Medulla oblongata (tissue), 1 donor: ENCODE measurements at regions not wholly inside any gene's neighbourhood (a gene's known extent, or its start where the extent isn't known, plus 50 kb on each side); places are given as distances from the start of the nearest gene placed in this dataset.
A peak's percentile ranks its signal among the peaks of the same experiment; 100 is the strongest.
"Not testable (repeated sequence)": the region's sequence is repeated elsewhere in the genome, so short reads cannot be mapped to it uniquely, and the experiment has no call there.

Experiments used
- DNase-seq: peaks from one replicate; pipeline ENCODE4 v3.0.0-alpha.2; 2015; ENCODE audit errors: extremely low spot score

DNA sequence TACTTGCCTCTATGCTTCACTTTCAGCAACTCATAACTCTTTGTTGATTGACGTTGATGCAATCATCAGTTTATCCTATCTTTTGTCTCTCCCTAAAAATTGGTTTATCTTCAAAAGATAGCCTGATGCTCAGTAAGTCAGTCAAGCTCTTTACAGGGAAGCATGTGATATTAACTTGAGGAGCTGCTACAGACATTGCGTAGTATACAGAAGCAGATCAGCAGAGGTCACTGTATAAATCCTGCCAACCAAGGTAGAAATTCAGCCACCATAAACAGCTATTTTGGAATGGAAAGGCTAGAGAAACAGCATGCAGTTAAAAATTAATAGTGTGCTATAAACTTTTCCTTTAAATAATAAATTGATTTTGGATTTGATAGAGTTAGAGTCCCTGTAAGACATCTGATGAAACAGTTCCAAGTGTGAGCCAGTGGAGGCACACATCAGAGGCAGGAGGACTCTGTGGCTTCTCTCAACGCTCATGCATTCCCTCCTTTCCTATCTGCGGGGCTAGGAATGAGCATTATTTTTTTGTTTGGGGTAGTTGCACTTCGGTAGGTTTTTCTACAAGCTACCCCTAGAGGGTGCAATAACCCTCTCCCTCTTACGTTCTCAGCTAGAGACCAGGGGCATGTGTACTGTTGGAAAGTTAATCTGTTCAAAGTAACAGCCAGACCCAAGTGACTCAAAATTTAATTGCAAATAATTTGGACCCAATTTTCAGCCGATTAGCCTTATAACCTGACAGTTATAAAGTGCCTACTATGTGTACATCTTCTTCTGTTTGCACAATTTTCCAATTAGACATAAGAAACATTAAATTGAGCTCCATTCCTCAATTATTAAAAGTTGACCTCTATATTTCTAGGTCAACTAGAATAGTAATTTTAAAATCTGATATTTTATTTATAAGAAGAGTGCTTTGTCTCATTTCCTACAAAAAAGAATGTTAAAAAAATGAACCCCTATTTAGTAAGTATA, 647.7 kb upstream of the SOX9 start:
- peak; percentile 69 for DNase-seq

DNA sequence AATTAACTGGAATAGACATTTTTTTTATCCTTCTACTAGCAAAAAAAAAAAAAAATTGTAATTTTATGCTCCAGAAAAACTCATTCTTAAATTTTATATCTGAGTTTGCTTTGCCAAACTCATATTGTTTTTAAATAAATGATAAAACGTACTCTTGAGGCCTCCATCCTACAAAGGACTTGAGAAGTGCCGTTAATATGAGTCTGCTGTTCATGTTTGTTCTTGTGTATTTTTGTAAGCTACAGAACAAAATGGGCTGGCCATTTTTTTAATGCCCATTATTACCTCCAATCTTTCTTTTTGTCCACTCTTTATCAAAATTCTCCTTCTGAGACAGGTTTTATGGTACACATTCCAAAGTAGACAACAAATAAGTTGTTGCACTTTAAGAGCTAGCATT, 643.5 kb upstream of the SOX9 start:
- DNase-seq: no peak

DNA sequence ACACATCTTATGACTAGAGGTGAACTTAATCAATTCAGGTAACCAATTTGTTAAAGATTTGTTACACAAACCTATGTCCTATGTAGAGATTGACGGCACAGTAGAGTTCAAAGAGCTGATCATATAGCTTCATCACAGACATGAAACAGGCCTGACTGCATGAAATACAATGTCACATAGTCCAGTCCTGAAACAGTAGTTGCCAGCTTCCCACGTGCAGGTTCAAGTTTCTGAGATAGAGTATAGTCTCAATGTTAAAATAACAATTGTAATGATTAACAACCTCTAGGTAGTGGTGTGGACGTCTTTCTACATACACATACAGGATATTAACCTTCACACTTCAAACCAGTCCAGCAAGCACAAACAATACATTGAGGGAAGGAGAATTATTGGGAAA, 640.7 kb upstream of the SOX9 start:
- DNase-seq: no peak

DNA sequence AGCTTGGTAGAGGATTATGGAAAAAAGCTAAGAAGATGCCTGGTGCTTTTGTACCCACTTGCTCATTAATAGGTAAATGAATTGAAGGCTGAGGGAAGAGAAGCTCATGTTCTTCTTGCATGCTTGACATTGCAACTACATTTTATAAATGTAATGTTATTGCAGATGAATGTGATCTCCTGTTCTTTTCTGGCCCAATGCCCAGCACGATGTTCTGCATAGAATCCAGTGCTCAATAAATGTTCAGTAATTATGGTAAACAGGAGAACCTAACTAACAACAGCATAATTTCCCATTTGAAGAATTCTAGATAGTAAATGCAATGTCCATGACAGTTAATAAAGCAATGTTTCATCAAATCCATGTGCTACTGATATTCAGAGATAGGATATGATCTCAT, 638.2 kb upstream of the SOX9 start:
- no peak for DNase-seq

DNA sequence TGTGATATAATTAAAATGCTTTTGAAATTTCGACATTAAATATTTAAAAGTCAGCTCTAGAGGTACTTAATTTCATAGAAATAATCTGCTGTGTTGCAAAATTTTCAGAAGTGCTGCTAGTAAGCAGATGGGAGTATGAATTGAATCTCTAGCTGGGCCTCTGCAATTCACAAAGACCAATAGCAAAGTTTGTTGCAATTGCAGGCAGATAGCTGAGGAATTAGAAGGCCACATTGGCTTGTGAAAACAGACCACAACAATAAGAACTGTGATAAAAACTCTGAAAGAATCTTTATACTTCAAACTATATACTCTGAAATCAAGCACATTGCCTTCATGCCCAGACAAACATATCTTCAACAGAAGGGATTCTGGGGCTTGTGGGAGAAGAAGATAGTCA, 636.3 kb upstream of the SOX9 start:
- no peak for DNase-seq

DNA sequence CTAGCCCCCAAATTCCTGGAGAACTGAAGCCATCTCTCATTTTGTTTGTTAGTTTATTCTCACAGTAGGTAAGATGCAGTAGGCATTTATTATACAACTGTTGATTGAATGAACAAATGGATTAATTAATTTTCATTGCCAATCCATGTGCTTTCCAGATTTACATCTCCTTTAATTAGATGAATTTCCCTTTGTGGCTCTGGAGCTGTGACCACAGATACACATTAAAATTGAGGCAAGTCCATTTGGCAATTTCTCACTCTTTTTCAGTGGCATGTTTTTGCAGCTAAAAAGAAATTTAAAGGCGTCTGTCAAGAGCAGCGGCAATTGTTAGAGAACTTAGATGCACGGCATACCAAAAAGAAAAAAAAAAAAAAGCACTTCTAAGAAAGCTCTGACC, 635.4 kb upstream of the SOX9 start:
- no peak for DNase-seq

DNA sequence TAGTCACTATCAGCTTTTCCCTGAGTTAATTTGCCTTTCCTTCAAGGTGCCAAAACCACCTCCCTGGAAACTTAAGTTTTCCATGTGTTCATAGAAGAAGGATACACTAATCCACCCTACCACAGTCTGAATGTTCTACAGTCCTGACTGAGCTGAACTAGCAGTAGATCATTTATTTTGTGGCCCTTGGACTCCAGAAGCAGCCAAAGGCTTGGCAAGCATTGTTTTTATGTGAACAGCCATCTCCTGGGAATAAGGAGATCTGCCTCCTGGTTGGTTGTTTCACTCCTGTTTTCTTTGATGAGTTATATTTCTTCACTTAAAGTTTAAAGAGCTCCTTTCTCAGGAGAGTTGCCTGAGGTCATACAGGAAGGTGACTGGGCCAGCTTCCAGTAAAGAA, 634.6 kb upstream of the SOX9 start:
- no peak for DNase-seq

DNA sequence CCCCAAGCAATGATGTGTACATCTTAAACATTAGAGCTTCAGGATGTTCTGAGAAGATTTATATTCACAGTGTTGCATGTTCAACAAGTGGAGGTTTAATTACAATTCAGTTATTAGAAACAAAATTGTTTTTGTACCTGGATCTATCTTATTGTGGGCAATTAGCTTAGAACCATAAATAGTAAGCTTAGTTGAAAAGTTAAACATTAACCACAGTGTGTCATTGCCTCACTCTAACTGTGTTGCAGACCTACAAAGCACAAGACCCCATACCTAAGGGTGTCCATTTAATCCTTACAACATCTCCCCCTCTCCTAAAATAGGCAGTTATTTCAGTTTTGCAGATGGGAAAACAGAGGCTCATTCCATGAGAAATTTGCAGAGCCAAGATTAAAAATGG, 632.0 kb upstream of the SOX9 start:
- no peak for DNase-seq

DNA sequence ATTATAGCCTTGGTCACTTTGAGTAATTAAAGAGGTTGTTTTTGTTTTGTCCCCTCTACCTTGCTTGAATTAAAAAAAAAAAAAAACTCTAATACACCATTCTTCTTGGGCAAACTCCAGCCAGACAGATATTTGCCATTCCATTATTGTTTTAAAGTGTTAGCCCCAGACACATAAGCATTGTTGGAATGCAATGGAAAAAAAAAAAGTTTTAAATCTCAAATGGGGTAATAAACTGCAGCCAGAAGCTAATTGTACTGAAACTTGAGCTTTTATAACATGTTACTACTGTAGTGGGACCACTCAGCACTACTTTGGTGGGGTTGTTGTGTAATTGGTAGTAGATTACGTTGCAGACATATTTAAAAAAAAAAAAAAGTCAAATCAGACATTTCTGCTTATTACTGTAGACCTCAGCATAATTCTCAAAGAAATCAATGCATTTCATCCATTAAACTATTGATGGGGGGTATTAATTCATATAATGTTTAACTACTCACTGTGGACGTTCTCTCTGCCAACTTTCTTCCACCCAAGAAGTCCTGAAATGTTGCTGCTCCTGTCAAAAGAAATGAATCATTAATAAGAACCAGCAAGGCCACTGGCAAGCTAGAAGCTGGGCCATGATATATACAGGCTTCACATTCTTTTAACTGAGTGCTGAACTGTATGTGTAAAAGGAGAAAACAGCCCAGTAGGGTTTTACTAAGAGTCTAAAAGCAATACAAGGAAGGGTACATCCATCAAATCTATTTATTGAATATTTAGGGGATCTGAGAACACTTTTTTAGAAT, 626.6 kb upstream of the SOX9 start:
- DNase-seq: no peak

DNA sequence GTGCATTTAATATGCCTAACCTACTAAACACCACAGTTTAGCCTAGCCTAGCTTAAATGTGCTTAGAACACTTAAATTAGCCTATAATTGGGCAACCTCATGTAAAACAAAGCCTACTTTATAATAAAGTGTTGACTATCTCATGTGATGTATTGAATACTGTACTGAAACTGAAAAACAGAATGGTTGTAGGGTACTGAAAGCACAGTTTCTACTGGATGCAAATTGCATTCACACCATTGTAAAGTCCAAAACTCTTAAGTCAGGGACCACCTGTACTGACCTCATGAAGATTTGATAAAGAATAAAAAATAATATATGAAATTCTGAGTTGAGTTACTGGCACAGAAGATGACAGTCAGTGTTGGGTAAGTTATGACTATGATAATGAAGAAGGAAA, 625.4 kb upstream of the SOX9 start:
- DNase-seq: no peak

DNA sequence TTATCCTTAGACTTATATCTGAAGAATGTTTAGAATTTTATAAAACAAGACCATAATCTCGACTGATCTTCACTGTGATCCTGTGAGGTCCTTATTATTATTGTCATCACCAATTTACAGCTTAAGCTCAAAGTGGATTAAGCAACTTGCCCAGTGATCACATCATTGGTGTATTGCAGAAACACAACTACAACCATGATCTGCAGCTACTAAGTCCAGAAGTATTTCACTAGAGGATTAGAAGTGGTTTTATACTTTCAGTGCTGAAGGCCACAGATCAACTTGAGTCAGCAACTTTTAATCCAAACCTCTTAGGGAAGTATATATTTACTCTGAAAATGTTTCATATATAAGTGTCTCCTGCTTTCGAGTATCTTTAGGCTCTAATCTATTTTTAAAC, 624.3 kb upstream of the SOX9 start:
- DNase-seq: no peak

DNA sequence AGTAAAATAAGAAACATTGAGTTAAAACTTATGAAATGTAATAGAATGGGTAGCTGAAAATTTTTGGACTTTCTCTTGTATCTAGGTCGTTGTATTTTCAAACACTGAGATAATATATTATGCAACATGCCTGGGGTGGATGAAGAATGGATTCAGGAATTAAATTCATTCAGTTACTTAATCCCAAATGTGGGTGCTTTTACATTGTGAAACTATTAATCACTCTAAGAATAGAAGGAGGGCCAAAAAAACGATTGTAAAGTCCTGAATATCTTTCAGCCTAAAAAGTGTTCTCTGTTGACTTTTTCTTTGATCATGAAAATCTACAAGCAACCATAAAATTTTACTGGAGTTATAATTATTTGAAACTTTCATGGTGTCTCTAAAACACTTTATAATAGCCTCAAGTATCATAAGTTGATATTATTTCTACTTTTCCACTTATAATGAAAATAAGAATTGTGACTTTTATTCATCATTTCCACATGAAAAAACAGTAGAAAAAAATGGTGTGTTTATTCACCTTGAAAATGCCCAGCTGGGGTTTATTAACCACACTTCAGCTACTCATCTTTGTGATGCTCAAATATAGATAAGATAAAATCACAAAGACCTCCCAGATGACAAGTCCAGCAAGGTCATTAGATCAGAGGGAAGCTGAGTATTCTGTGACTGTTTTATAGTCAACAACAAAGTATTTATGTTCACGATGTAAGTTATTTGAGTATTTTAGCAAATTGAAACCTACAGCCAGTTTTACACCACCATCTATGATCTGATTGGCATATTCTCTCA, 619.9 kb upstream of the SOX9 start:
- DNase-seq: no peak

DNA sequence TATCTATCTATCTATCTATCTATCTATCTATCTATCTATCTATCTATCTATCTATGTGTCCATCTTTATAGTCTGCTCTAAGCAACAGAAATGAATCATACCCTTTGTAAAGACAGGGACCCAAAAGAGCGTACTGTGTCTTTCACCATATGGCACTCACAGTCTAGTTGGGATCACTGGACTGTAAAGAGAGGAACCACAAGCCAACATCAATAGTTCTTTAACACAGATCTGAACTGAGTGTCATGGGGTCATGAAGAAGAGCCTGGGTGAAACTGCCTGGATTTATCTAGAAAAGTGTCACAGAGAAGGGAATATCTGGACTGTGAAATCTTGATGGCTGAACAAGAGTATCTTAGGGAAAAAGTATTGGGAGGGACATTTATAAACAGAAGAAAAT, 619.1 kb upstream of the SOX9 start:
- DNase-seq: no peak

DNA sequence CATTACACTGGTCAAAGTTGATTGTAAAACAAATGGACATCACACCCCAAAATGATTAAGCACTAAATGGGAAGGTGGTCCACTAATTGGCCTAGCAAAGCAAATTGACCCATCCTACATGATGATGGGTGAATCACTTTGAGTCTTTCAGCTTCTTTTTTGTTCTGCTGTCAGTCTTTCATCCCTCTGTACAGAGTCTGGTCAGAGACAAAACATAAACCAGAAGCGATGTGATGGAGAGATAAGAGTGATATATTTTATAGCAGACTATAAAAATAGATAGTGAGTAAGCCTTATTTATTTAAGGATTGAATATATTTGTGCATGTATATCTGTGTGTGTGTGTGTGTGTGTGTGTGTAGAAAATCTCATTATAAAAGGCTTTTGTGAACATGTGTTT, 618.4 kb upstream of the SOX9 start:
- no peak for DNase-seq

DNA sequence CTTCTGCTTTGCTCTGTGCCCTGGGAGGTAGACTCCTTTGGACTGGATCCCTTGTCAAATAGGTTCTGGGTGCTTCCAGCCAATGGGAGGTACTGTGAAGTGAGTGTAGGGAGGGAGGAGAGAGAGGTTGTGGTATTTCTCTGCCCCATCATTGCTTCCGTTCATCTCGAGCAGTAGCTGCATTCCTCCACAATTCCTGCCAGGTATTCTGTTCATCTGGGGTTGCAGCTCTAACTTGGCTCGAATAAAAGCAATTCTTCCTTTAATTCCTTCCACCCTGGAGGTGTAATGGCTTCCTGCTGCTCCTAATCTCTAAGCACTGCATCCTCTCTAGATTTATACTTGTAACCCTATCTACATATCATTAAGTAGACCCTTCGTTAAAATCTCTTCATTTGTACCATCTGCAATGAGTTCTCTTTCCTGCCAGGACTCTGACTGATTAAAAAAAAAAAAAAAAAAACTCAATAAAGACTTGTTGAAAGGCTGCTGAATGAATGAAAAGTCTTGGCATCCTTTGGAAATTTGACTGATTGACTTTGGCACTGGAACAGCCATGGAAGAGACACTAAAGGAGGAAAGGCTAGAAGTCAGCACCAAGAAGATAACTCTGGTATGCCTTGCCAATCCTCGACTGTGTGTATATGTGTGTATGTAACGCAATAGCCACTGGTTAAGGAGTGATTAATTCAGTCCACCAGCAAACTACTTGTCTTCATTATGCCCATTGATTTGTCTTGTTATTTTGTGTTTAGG, 616.9 kb upstream of the SOX9 start:
- no peak for DNase-seq

DNA sequence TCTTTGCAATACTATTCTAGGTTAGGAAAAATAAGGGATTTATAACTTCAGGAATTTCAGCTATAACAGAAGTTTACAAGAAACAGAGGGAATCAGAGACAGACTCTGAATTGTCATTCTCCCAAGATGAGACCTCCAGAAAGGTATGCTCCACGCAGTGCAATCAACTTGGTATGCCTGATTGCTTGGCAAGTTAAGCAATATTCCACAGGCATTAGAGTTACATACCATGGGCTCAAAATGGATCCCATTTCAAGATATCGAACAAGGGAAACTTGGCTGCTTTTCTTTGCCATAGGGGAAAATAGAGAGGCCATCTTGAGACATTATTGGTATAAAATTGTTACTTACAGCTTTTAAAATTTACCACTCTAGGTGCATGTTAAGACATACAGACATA, 615.6 kb upstream of the SOX9 start:
- DNase-seq: no peak

DNA sequence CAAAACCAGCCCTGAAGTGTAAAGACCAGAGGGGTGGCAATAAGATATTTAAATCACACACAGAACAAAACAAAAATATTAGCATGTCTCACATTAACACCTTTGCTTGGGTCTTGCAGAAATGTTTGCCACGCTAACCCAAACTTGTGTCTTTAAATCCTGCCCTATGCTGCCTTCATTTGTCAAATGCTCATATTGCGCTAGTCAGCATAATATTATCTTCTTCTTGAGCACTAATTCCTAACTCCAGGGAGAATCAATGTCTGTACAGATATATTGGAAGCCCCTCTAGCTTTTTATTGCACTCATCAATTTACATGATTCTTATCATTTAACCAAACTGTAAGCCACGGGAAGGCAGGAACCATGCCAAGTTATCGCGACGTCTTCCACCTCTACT, 614.8 kb upstream of the SOX9 start:
- DNase-seq: no peak

DNA sequence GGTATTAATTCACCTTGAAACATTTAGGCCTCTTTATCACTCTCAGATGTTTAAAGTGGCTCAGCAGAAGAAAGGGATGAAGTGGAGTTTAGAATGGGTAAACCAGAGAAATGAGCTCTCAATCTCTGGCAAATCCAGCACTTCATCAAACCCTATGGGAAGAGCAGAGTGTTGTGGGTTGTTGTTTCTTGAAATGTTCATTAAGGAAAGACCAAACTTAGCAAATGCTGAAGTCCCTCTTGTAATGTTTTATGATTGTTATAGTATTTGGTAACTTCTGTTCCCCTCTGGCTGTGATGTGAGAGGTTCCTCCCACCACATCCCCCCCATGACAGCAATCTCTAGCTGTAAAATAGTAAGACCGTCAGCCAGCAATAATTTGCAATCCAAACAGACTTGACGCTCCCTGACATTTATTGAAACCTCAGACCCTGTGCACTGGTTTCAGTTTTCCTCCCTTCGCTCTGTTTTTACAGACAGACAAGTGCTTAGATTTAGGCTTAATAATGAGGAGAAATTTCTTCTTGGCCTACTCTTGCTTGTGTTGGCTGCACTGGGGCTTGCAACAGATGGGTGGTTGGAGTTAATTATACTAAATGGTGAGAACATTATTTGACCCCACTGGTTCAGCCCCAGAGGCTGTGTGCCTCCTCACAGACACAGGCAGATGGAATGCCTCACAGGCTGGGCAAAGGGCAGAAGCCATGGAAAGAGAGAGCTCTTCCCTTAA, 609.4 kb upstream of the SOX9 start:
- DNase-seq: no peak

DNA sequence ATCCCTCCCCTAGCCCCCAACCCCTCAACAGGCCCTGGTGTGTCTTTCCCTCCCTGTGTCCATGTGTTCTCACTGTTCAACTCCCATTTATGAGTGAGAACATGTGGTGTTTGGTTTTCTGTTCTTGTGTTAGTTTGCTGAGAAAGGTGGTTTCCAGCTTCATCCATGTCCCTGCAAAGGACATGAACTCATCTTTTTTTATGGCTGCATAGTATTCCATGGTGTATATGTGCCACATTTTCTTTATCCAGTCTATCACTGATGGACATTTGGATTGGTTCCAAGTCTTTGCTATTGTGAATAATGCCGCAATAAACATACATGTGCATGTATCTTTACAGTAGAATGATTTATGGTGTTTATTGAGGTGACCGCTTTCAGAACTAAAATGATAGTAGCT, 607.1 kb upstream of the SOX9 start:
- not testable (repeated sequence) for DNase-seq

DNA sequence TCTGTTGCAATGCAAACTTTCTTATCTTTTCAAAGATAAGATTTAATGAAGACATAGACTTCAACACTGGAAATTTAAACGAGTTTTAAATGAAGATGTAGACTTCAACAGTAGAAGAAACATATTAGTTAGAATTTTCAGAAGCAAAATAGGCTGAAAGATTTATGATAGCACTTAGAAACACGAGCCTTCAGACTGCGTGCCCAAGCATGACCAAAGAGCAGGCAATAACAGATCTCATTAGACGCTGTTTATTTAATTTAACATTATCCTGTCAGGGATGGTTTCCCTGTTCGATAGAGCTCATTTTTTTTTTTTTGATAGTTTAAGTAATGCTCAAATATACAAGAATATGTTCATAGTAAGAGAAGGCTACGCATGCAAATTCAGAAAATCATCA, 604.7 kb upstream of the SOX9 start:
- no peak for DNase-seq

DNA sequence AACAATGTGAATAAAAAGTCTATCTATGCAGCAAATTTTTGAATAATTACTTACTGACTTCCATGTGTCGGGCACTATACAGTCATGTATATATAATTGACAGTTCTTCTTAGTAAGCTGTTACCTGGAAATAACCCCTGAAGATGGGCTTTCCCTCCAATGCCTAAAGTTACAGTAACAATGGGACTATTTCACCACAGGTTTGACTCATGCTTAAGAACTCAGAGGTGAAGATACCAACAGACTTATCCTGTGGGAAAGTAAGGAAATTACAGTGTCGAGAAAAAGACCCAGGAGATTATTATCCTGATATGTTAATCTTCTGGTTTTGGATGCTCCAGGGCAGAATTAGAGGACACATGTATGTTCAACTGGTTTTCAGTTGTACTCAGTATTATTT, 601.5 kb upstream of the SOX9 start:
- DNase-seq: no peak
